ENCODE measurements at regions not wholly inside any gene's neighbourhood (a gene's known extent, or its start where the extent isn't known, plus 50 kb on each side); places are given as distances from the start of the nearest gene placed in this dataset.

DNA sequence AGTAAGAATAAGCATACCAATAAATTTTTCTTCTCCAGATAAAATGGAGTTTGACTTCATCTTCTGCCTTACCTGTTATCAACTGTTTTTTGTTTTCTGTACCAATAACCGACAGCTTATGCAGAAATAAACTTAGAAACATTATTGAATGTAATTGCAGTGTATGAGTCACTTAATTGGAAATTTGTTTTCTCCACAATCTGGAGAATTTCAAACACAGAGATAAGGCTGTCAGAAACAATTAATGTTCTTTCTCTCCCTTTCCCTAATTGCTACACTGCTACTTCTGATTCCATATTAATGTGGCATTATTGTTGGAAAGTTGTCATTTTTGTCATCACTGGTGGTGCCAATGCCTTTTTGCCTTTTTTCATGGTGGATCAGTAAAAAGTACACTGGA, 180.3 kb downstream of the SLCO4C1 start:
- Histone ChIP-seq H3K27ac (ENCODE audit: low read depth, low read length) (no peak overlapping the region), H3K23ac (ENCODE audit: insufficient read length) (no peak overlapping the region), H2BK12ac (ENCODE audit: low read depth, low read length) (no peak overlapping the region), H3K14ac (ENCODE audit: insufficient read length) (no peak overlapping the region), H2BK15ac (ENCODE audit: low read length) (no peak overlapping the region), H2AK5ac (ENCODE audit: low read depth, low read length) (no peak overlapping the region), H2AFZ (ENCODE audit: low read length) (no peak overlapping the region), H4K20me1 (replicated peaks in 1 of 2; ENCODE audit: control insufficient read depth in 1 of 2, insufficient read depth in 2 of 2, low read length in 2 of 2) (no peaks in the 10 kb centered on the region), H3K27me3 (replicated peaks in 1 of 4; ENCODE audit: control insufficient read depth in 3 of 4, extremely low read depth in 1 of 4, insufficient read depth in 3 of 4, low read length in 3 of 4) (no peaks in the 10 kb centered on the region), H3K9ac (replicated peaks in 1 of 4; ENCODE audit: extremely low read depth in 1 of 4, low read depth in 3 of 4, low read length in 3 of 4) (no peak overlapping the region), H4K5ac (ENCODE audit: insufficient read length, low read depth, low read length) (no peak overlapping the region), H2BK120ac (replicated peaks; ENCODE audit: low read depth, low read length) (no peak overlapping the region), H3K56ac (replicated peaks; ENCODE audit: insufficient read length, low read depth, low read length) (no peak overlapping the region), H3K4me1 (replicated peaks in 1 of 4; ENCODE audit: control insufficient read depth in 3 of 4, insufficient read depth in 4 of 4, low read length in 3 of 4) (peaks cover 0 to 3% (median 0%) of the 10 kb centered on the region in 4 experiments; a peak in 3 of 7 replicates), H3K79me1 (ENCODE audit: low read depth, low read length) (no peaks in the 10 kb centered on the region), H3K4ac (replicated peaks; ENCODE audit: insufficient read length, low read depth, low read length) (no peak overlapping the region), H2BK5ac (ENCODE audit: low read depth, low read length) (no peak overlapping the region), H3K9me3 (ENCODE audit: insufficient read depth in 2 of 2, low read depth in 1 of 2, low read length in 1 of 2) (no peaks in the 10 kb centered on the region), H2BK20ac (ENCODE audit: low read length) (no peak overlapping the region), H3K23me2 (ENCODE audit: low read depth, low read length) (no peaks in the 10 kb centered on the region), H4K8ac (ENCODE audit: extremely low read depth, insufficient read depth, low read length) (no peak overlapping the region), H3K79me2 (ENCODE audit: control insufficient read depth in 1 of 2, insufficient read depth in 2 of 2, low read length in 2 of 2) (no peaks in the 10 kb centered on the region), H3K36me3 (ENCODE audit: control insufficient read depth in 2 of 4, insufficient read depth in 4 of 4, low read length in 3 of 4) (no peaks in the 10 kb centered on the region), H3K4me2 (ENCODE audit: insufficient read depth in 1 of 2, low read depth in 2 of 2, low read length in 2 of 2) (no peak overlapping the region), H3K18ac (ENCODE audit: extremely low read depth, low read length) (no peak overlapping the region), H4K91ac (replicated peaks; ENCODE audit: insufficient read length, low read length) (no peak overlapping the region), H3K4me3 (ENCODE audit: extremely low read depth in 1 of 4, insufficient read depth in 2 of 4, low read depth in 3 of 4, low read length in 4 of 4) (no peak overlapping the region)
- ChIA-PET CTCF (ENCODE audit: partially characterized antibody) (no interaction called here), POLR2A (ENCODE audit: partially characterized antibody) (no interaction called here)
- 100% methylated on average over 1 of the region's 1 CpG; no CpG with 5 or more reads in 1 of the 2 experiments for WGBS, 2 experiments (ENCODE audit: extremely low coverage in 1 of 2, insufficient coverage in 1 of 2, insufficient read length in 1 of 2, insufficient replicate concordance in 2 of 2, low coverage in 1 of 2, low lambda C conversion rate in 2 of 2, missing lambda C conversion rate in 1 of 2)
- FAIRE-seq (no peak), DNase-seq (ENCODE audit: low read depth in 1 of 2, low spot score in 2 of 2) (no peak)
- TF ChIP-seq EGR1 (IDR thresholded peaks at IDR 0.05; ENCODE audit: borderline replicate concordance, low read depth, low read length): no peak
- TF ChIP-seq NANOG (IDR thresholded peaks at IDR 0.05; ENCODE audit: insufficient read depth, low read depth, low read length, poor library complexity, severe bottlenecking): no peak
- no peak for TF ChIP-seq RBBP5 (IDR thresholded peaks at IDR 0.05; ENCODE audit: borderline replicate concordance, low read depth, low read length)
- no peak for TF ChIP-seq HDAC2 (IDR thresholded peaks at IDR 0.05; ENCODE audit: borderline replicate concordance in 1 of 2, low read depth in 2 of 2, low read length in 2 of 2)
- TF ChIP-seq CBX5 (IDR thresholded peaks at IDR 0.05; ENCODE audit: low read depth, low read length): no peak
- no peak for TF ChIP-seq SP1 (IDR thresholded peaks at IDR 0.05; ENCODE audit: low read depth, low read length)
- no peak for TF ChIP-seq CTCF (IDR thresholded peaks at IDR 0.05; ENCODE audit: control extremely low read depth in 1 of 3, insufficient read depth in 1 of 3, low read depth in 1 of 3, low read length in 3 of 3)
- no peak for TF ChIP-seq ATF3 (IDR thresholded peaks at IDR 0.05; ENCODE audit: insufficient read depth, low read depth, low read length)
- TF ChIP-seq RFX5 (IDR thresholded peaks at IDR 0.05; ENCODE audit: borderline replicate concordance, low read depth, low read length): no peak
- TF ChIP-seq CBX8 (IDR thresholded peaks at IDR 0.05; ENCODE audit: borderline replicate concordance, low read depth, low read length): no peak

Data from H1 (cell line).